ENCODE measurements at regions not wholly inside any gene's neighbourhood (a gene's known extent, or its start where the extent isn't known, plus 50 kb on each side); places are given as distances from the start of the nearest gene placed in this dataset.

GRCh38 chr11:19509215-19509614 lies 203.4 kb upstream of the NAV2 start:
- no peak overlapping the region for H3K4me3 ChIP-seq (replicated peaks in 1 of 3; ENCODE audit: insufficient read depth in 1 of 3, low read depth in 1 of 3, low read length in 3 of 3)
- no peak overlapping the region for H3K27ac ChIP-seq (ENCODE audit: insufficient read depth, low read depth, low read length)
- no peaks in the 10 kb centered on the region for H3K36me3 ChIP-seq (ENCODE audit: control insufficient read depth in 2 of 2, extremely low read depth in 1 of 2, insufficient read depth in 2 of 2, low read length in 2 of 2)
- DNase-seq (ENCODE audit: low read depth, low spot score) = no peak
- H4K20me1 ChIP-seq (replicated peaks; ENCODE audit: control insufficient read depth, extremely low read depth, insufficient read depth, low read length) = no peaks in the 10 kb centered on the region
- no peaks in the 10 kb centered on the region for H3K9me1 ChIP-seq (replicated peaks; ENCODE audit: control insufficient read depth, extremely low read depth, insufficient read depth, low read length)
- no peak overlapping the region for H3K4me2 ChIP-seq (ENCODE audit: insufficient read depth, low read length)
- no peaks in the 10 kb centered on the region for H3K9me3 ChIP-seq (replicated peaks; ENCODE audit: control insufficient read depth, insufficient read depth, low read length)
- intact Hi-C loops (cut with micrococcal nuclease) (no loop called here), dilution Hi-C loops (cut with MboI; ENCODE audit: extremely low pct_ligation_motif_present, low sequenced_read_pairs) (no loop called here)
- no peaks in the 10 kb centered on the region for H3K79me2 ChIP-seq (ENCODE audit: control insufficient read depth, insufficient read depth, low read length)
- FAIRE-seq = no peak
- H3K27me3 ChIP-seq (ENCODE audit: control insufficient read depth in 2 of 2, insufficient read depth in 2 of 2, low read length in 2 of 2) = no peaks in the 10 kb centered on the region
- no peak overlapping the region for H2AFZ ChIP-seq (ENCODE audit: low read depth, low read length)
- no peak overlapping the region for H3K9ac ChIP-seq (replicated peaks; ENCODE audit: extremely low read depth, insufficient read depth, low read length)
- ChIA-PET POLR2A (no interaction called here), CTCF (no interaction called here)
- TF ChIP-seq POLR2A (IDR thresholded peaks at IDR 0.05; ENCODE audit: low read depth, low read length) (no peak), MAX (IDR thresholded peaks at IDR 0.05; ENCODE audit: insufficient read depth, insufficient read length) (no peak), EZH2 (IDR thresholded peaks at IDR 0.05; ENCODE audit: borderline replicate concordance, low read depth, low read length, severe bottlenecking) (no peak), POLR2AphosphoS5 (IDR thresholded peaks at IDR 0.05; ENCODE audit: insufficient read depth, low read depth, low read length) (no peak), GATA2 (IDR thresholded peaks at IDR 0.05; ENCODE audit: insufficient read depth, insufficient read length, low read depth, low read length) (no peak), CTCF (IDR thresholded peaks at IDR 0.05; ENCODE audit: extremely low read depth in 1 of 2, insufficient read depth in 1 of 2, low read depth in 1 of 2, low read length in 2 of 2) (no peak), MYC (IDR thresholded peaks at IDR 0.05; ENCODE audit: low read depth, low read length) (no peak), JUN (IDR thresholded peaks at IDR 0.05; ENCODE audit: borderline replicate concordance, insufficient read depth, insufficient read length, low read depth) (no peak), FOS (IDR thresholded peaks at IDR 0.05; ENCODE audit: borderline replicate concordance, insufficient read depth, low read length) (no peak)
- no TSS peak for BruUV-seq (replicated peaks)
- peaks cover 24% of the 10 kb centered on the region for H3K4me1 ChIP-seq (ENCODE audit: control insufficient read depth, extremely low read depth, insufficient read depth, low read length)

All from endothelial cell of umbilical vein (primary cell).